Fibroblast of lung (primary cell): ENCODE measurements at regions not wholly inside any gene's neighbourhood (a gene's known extent, or its start where the extent isn't known, plus 50 kb on each side); places are given as distances from the start of the nearest gene placed in this dataset.

Experiments
- DNase-seq, 2 donors: peaks; one replicate each; pipeline versions ENCODE4 v3.0.0 to v3.0.0-alpha.2; 2010; ENCODE audit warnings: low read depth in 2 of 2
- H2AFZ ChIP-seq: 2 replicates; pipeline ENCODE4 v1.5.1; 2012; ENCODE audit warnings: low read length, control low read depth, inconsistent platforms
- H3K27ac ChIP-seq: 2 replicates; pipeline ENCODE4 v1.5.1; 2011; ENCODE audit warnings: low read length, control low read depth; ENCODE audit not compliant: insufficient read depth
- H3K27me3 ChIP-seq: 2 replicates; pipeline ENCODE4 v1.5.1; 2011; ENCODE audit warnings: mild to moderate bottlenecking, low read length; ENCODE audit not compliant: control insufficient read depth, insufficient read depth
- H3K36me3 ChIP-seq: 2 replicates; pipeline ENCODE4 v1.5.1; 2011; ENCODE audit warnings: low read length; ENCODE audit not compliant: control insufficient read depth, insufficient read depth
- H3K4me1 ChIP-seq: 2 replicates; pipeline ENCODE4 v1.5.1; 2011; ENCODE audit warnings: low read length; ENCODE audit not compliant: control insufficient read depth, insufficient read depth; ENCODE audit errors: extremely low read depth
- H3K4me2 ChIP-seq: 2 replicates; pipeline ENCODE4 v1.5.1; 2011; ENCODE audit warnings: low read length, control low read depth; ENCODE audit not compliant: insufficient read depth; ENCODE audit errors: extremely low read depth
- H3K4me3 ChIP-seq, 4 experiments: fragments of 200-600 bp in 1 of 4; sonication (generic) in 1 of 4; replicated peaks in 1 of 4; 2 replicates each; pipeline ENCODE4 v1.5.1; 2011 to 2016; ENCODE audit warnings: low read length in 4 of 4, low read depth in 3 of 4, mild to moderate bottlenecking in 3 of 4, control low read depth in 2 of 4, inconsistent platforms in 1 of 4, mixed read lengths in 1 of 4; ENCODE audit not compliant: insufficient read depth in 1 of 4; ENCODE audit errors: control extremely low read depth in 1 of 4
- H3K79me2 ChIP-seq: 2 replicates; pipeline ENCODE4 v1.5.1; 2012; ENCODE audit warnings: mild to moderate bottlenecking, low read length, inconsistent platforms; ENCODE audit not compliant: control insufficient read depth, insufficient read depth
- H3K9ac ChIP-seq: 2 replicates; pipeline ENCODE4 v1.5.1; 2011; ENCODE audit warnings: mild to moderate bottlenecking, low read length, control low read depth; ENCODE audit not compliant: insufficient read depth
- H3K9me3 ChIP-seq: 2 replicates; pipeline ENCODE4 v1.5.1; 2012; ENCODE audit warnings: low read depth, low read length; ENCODE audit not compliant: control insufficient read depth, insufficient read depth
- H4K20me1 ChIP-seq: 2 replicates; pipeline ENCODE4 v1.5.1; 2011; ENCODE audit warnings: low read length; ENCODE audit not compliant: control insufficient read depth, insufficient read depth; ENCODE audit errors: extremely low read depth
- EZH2 ChIP-seq: IDR thresholded peaks from 2 replicates; pipeline ENCODE4 v1.5.1; 2012; ENCODE audit warnings: low read length, control low read depth, mild to moderate bottlenecking; ENCODE audit errors: missing control alignments
- TF ChIP-seq, protein P1 (sequence below), 2 donors: IDR thresholded peaks in 1 of 2; conservative IDR thresholded peaks in 1 of 2; 1 replicate in 1 of 2; 2 replicates in 1 of 2; pipeline ENCODE4 v1.5.1; 2011 to 2012; ENCODE audit warnings: low read length in 2 of 2, control low read depth in 1 of 2, inconsistent platforms in 1 of 2, low read depth in 1 of 2, mild to moderate bottlenecking in 1 of 2

GRCh38 chr13:107466326-107467099, 748.8 kb downstream of the LIG4 start:
- H3K27ac ChIP-seq: no peak overlapping the region
- TF ChIP-seq EZH2: no peak
- TF ChIP-seq, protein P1, sequence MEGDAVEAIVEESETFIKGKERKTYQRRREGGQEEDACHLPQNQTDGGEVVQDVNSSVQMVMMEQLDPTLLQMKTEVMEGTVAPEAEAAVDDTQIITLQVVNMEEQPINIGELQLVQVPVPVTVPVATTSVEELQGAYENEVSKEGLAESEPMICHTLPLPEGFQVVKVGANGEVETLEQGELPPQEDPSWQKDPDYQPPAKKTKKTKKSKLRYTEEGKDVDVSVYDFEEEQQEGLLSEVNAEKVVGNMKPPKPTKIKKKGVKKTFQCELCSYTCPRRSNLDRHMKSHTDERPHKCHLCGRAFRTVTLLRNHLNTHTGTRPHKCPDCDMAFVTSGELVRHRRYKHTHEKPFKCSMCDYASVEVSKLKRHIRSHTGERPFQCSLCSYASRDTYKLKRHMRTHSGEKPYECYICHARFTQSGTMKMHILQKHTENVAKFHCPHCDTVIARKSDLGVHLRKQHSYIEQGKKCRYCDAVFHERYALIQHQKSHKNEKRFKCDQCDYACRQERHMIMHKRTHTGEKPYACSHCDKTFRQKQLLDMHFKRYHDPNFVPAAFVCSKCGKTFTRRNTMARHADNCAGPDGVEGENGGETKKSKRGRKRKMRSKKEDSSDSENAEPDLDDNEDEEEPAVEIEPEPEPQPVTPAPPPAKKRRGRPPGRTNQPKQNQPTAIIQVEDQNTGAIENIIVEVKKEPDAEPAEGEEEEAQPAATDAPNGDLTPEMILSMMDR (conservative IDR thresholded peaks at IDR 0.05 in 1 of 2, IDR thresholded peaks at IDR 0.05 in 1 of 2; ENCODE audit: low read depth in 1 of 2, low read length in 2 of 2): no peak
- H3K9me3 ChIP-seq: no peaks in the 10 kb centered on the region
- H3K79me2 ChIP-seq: no peaks in the 10 kb centered on the region
- no peak overlapping the region for H3K4me2 ChIP-seq
- no peak overlapping the region for H3K4me3 ChIP-seq
- H3K36me3 ChIP-seq: no peaks in the 10 kb centered on the region
- peak in 1 of 2 donors; percentile 88 for DNase-seq
- no peaks in the 10 kb centered on the region for H3K4me1 ChIP-seq
- no peak overlapping the region for H2AFZ ChIP-seq
- no peaks in the 10 kb centered on the region for H3K27me3 ChIP-seq
- no peak overlapping the region for H3K9ac ChIP-seq
- no peaks in the 10 kb centered on the region for H4K20me1 ChIP-seq

- Histone ChIP-seq H3K4me3 (no peak overlapping the region), H3K4me2 (no peak overlapping the region), H4K20me1 (no peaks in the 10 kb centered on the region)
Measured at GRCh38 chr13:107462501-107462900, 752.8 kb downstream of the LIG4 start.

DNA sequence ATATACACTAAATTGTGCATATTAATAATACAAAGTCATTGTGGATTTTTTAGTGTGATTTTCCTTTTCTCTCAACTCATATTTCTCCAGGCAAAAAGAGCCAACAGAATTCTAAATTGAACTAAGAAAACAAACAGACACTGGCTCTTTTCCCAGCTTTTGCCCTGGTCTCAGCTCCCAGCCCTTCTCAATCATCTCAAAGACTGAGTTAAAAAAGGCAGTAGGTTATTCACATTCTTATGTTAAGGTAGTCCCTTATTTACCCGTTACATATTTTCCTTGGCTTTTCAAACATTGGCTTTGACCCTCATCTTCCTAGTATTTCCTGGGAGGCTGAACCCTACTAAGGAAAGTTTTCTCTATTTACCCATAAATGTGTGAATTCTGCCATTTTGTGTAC, 753.6 kb downstream of the LIG4 start:
- Histone ChIP-seq H3K36me3 (no peaks in the 10 kb centered on the region), H3K4me3 (no peak overlapping the region), H3K9ac (no peak overlapping the region), H3K4me2 (no peak overlapping the region), H3K27ac (no peak overlapping the region), H3K79me2 (no peaks in the 10 kb centered on the region), H2AFZ (no peak overlapping the region), H3K9me3 (no peaks in the 10 kb centered on the region), H3K4me1 (no peaks in the 10 kb centered on the region), H4K20me1 (no peaks in the 10 kb centered on the region), H3K27me3 (no peaks in the 10 kb centered on the region)
- TF ChIP-seq, protein P1 (conservative IDR thresholded peaks at IDR 0.05 in 1 of 2, IDR thresholded peaks at IDR 0.05 in 1 of 2; ENCODE audit: low read depth in 1 of 2, low read length in 2 of 2): no peak
- TF ChIP-seq EZH2: no peak
- DNase-seq: peak; percentile 65 to 81

More at GRCh38 chr13:107462501-107462900, 752.8 kb downstream of the LIG4 start:
- DNase-seq: peak in 1 of 2 donors; percentile 14
- no peak overlapping the region for H3K9ac ChIP-seq
- no peaks in the 10 kb centered on the region for H3K9me3 ChIP-seq
- no peaks in the 10 kb centered on the region for H3K79me2 ChIP-seq
- H3K4me1 ChIP-seq: no peaks in the 10 kb centered on the region
- no peak for TF ChIP-seq EZH2
- TF ChIP-seq, protein P1 (conservative IDR thresholded peaks at IDR 0.05 in 1 of 2, IDR thresholded peaks at IDR 0.05 in 1 of 2; ENCODE audit: low read depth in 1 of 2, low read length in 2 of 2): no peak
- no peaks in the 10 kb centered on the region for H3K36me3 ChIP-seq
- no peak overlapping the region for H3K27ac ChIP-seq
- H2AFZ ChIP-seq: no peak overlapping the region
- H3K27me3 ChIP-seq: no peaks in the 10 kb centered on the region
